Central memory CD4-positive, alpha-beta T cell (primary cell): ENCODE measurements at regions not wholly inside any gene's neighbourhood (a gene's known extent, or its start where the extent isn't known, plus 50 kb on each side); places are given as distances from the start of the nearest gene placed in this dataset.
"Not testable (repeated sequence)": the region's sequence is repeated elsewhere in the genome, so short reads cannot be mapped to it uniquely, and the experiment has no call there.

ENCODE experiments used
- DNase-seq: peaks from one replicate; pipeline ENCODE4 v3.0.0; 2022

DNA sequence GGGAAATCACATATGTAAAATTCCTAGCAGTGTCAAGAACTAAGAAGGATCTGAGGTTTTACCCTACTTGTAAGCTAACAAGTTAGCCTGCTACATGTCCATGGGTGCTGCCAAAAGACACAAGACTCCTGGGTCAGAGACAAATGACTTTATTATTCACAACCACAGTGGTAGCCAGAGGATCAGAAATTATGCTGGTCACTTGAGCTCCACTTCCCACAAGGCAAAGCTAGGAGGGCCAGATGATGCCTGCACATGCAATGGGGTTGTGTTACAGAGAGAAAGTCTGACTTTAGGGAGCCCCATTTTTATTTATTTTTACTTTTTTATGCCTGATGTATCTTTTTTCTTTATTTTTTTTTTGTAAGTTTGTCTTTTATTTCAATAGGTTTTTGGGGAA lies 136.8 kb downstream of the S1PR1 start:
- no peak for DNase-seq

- not testable (repeated sequence) for DNase-seq
Observed at GRCh38 chr1:101375448-101375847, 138.6 kb downstream of the S1PR1 start.

DNA sequence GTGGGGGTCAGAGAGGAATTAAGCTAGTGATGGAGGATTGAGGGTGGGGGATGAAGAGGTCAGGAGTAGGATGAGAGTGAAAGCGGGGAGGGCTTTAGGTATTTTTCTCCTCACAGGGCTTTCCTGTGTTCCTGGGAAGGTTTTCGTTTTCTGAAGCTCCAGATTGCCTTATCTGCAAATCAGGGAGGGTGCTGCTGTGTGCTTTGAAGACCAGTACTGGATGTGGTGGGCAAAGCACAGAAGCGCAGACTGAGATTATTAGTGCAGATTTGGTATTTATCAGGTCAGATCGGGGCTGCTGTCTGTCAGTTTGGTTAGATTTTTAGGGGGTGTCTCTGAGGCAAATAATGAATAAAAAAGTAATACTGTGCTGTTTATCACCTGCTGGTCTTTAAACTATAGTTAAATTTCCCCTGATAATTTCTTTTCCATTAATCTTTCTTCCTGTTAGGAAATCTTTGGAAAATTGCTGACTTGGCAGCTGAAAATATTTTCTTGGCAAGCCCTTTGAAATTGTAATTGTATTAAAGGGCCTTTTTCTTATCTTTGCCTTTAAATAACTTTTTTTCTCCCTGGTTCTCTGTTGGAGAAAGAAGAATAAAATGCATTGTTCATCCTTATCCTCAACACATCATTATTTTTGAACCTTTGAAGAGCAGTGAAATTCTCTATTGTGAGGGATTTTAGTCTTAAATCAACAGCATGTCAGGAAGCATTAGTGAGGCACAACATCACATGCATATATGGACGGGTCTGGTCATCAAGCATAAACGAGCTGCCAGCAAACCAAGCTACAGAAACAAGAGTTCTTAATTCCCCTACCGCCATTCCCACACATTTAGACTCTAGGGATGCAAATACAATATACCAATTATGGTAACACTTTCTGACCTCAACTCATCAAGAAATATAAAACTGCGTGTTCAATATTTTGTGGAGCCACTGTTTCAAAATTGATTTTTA lies 139.6 kb downstream of the S1PR1 start:
- DNase-seq: no peak

GRCh38 chr1:101377084-101377835 lies 140.4 kb downstream of the S1PR1 start:
- DNase-seq: no peak

GRCh38 chr1:101379037-101379436 lies 142.2 kb downstream of the S1PR1 start:
- DNase-seq: no peak

DNA sequence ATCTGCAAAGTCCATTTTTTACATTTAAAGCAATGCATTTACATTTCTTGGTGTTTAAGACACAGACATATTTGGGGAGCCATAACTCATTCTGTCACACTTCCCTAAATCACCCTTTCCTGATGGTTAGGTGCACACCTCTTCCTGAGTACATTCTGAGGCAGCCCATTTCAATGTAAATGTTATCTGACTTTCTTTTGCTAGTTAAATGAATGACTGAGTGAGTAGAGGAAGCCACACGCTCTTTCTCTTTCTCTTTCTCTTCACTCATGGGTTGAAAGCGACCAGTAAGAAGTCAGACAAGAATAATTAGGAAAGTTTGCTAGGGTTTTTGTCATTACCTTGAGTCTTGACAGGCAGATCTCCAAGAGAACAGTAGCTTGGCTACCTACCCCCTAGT lies 143.1 kb downstream of the S1PR1 start:
- DNase-seq: no peak

GRCh38 chr1:101382135-101382534 lies 145.3 kb downstream of the S1PR1 start:
- no peak for DNase-seq

DNA sequence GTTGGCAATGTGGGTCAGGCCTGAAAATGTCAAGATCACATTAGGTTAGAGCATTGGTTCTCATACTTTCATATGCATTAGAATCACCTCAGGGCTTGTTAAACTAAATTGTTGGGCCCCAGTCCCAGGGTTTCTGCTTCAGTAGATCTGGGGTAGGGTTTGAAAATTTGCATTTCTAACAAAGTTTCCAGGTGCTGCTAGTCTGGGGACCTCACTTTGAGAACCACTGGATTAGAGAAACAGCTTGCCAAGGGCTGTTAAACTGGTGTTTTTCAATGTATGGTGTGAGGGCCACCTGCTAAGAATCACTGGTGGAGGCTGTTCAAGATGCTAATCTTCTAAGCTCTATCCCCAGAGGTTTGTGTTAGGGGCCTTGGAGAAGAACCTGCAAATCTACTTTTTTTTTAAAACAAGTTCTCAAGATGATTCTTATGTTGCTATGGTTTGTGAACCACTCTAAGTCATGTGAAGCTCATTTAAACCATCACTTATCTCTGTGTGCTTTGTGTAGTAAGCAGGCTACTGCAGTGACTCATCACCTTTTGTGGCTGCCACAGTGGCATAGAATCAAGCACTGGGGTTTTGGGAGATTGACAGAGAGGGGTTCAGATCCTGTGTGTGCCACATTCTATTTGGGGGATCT lies 152.2 kb downstream of the S1PR1 start:
- DNase-seq: no peak

DNA sequence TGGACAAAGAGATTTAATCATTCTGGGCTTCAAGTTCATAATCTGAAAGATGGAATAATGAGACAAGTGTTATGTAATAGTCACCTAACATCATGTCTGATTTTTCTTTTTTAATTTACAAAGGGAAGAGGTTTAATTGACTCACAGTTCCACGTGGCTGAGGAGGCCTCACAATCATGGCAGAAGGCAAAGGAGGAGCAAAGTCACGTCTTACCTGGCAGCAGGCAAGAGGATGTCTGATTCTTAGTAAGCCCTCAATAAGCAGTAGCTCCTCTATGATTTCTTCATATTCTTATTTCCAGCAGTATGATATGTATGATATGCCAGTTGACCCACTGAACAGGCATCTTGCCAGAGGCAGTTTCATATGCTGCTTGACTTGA lies 152.7 kb downstream of the S1PR1 start:
- DNase-seq: no peak

- no peak for DNase-seq
Observed at GRCh38 chr1:101392552-101392951, 155.7 kb downstream of the S1PR1 start.

GRCh38 chr1:101394041-101394440 lies 157.2 kb downstream of the S1PR1 start:
- no peak for DNase-seq

DNA sequence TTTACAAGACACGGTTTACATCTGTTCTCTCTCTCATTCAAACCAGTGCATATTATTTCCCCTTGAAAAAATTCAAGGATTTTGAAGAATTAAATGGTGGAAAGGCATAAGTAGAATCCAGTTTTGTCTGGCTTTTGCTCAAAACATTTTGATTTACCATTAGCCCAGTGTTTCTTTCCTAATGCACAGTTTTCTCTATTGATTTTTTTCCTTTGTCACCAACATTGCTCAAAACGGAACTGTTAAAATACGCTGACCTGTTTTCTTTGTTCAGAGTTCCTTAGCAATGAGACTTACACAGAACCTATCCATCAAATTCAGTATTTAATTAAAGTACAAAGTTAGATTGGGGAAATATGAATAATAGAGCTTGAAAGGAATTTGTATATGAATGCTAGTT lies 162.4 kb downstream of the S1PR1 start:
- DNase-seq: no peak

GRCh38 chr1:101406271-101406670 lies 169.5 kb downstream of the S1PR1 start:
- no peak for DNase-seq

GRCh38 chr1:101406681-101407080 lies 169.9 kb downstream of the S1PR1 start:
- no peak for DNase-seq

- no peak for DNase-seq
Observed at GRCh38 chr1:101407505-101408211, 170.8 kb downstream of the S1PR1 start.

- DNase-seq: no peak
Observed at GRCh38 chr1:101408212-101409042, 171.6 kb downstream of the S1PR1 start.

DNA sequence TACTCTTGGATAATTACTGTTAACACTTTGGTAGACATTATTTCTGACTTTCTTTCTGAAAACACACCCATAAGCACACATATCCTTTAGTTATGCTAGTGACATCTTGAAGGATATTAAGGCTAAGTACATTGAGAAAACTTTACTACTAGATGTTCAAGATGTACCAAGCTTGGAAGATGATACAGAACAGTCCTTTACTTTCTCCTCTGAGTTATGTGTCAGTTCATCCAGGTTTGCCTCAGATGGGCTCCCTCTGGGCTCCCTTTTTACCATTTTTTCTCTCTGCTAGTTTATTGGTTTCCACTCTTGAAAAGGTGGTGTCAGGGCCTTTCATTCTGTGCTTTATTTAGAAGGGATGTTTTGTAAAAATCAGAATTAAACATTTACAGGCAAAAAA lies 172.3 kb downstream of the S1PR1 start:
- no peak for DNase-seq

DNA sequence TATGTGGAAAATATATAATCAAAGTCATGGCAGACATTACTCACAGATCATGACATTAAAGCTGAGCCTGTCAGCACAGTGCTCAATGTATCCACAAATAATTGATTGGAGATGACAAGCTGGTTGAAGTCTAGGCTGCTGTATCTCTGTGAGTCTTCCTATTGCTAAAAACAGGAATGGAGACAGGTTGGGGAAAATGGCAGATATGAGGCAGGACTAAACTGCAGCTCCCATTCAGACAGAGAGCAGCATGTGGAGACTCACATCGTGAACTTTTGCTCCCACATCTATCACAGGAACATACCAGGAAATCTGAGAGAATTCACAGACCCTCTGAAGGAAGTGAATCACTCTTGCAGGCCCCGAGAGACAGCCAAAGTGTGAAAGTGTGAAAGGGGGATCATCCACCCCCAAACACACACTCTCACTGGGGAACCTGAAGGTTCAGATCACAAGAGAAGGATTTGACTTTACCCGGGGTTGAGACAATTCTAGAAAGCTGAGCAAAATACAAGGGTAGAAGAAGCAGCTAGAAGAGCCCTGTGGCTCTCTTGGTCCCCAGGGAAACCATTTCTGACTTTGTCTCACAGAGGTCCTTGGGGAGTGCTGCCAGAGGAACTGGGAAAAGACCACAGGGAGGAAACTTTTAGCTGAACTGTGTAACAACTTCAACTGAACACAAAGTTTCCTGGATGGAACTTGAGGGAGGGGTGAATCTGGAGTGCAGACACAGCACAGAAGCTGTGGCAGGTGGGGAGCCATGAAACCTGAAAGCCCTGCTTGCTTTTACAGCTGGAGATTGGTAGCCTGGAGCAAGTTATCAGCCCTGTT lies 173.4 kb downstream of the S1PR1 start:
- no peak for DNase-seq

GRCh38 chr1:101420406-101420805 lies 183.6 kb downstream of the S1PR1 start:
- DNase-seq: no peak

DNA sequence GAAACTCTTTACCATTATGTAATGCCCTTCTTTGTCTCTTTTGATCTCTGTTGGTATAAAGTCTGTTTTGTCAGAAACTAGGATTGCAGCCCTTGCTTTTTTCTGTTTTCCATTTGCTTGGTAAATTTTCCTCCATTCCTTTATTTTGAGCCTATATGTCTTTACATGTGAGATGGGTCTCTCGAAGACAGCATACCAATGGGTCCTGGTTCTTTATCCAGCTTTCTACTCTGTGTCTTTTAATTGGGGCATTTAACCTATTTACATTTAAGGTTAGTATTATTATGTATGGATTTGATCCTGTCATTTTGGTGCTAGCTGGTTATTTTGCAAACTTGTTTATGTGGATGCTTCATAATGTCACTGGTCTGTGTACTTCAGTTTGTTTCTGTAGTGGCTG lies 191.3 kb downstream of the S1PR1 start:
- not testable (repeated sequence) for DNase-seq

DNA sequence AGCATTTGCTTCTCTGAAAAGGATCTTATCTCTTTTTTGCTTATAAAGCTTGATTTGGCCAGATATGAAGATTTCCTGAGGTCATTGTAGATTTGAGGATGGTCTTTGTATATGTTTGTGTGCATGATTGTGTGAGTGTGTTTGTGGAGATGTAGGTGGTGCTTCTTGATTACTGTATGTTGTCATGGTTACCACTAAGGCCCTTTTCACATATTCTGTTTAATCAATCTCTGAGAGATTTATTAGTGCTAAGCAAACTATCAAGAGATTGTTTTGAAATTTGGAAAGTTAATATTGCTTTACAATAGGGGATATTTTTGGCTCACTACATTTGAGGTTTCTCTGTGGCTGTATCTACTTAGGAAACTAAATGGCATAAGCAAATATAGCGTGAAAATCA lies 191.7 kb downstream of the S1PR1 start:
- DNase-seq: no peak
